22Rv1 (cell line): ENCODE measurements at regions not wholly inside any gene's neighbourhood (a gene's known extent, or its start where the extent isn't known, plus 50 kb on each side); places are given as distances from the start of the nearest gene placed in this dataset.

ENCODE experiments used
- CTCF ChIP-seq: fragments of 450-650 bp; IDR thresholded peaks from 2 replicates; pipeline ENCODE4 v1.5.1; 2017; ENCODE audit warnings: mild to moderate bottlenecking
- ZFX ChIP-seq: fragments of 450-650 bp; IDR thresholded peaks from 2 replicates; pipeline ENCODE4 v1.6.1; 2017; ENCODE audit warnings: antibody characterized with exemption, borderline replicate concordance

DNA sequence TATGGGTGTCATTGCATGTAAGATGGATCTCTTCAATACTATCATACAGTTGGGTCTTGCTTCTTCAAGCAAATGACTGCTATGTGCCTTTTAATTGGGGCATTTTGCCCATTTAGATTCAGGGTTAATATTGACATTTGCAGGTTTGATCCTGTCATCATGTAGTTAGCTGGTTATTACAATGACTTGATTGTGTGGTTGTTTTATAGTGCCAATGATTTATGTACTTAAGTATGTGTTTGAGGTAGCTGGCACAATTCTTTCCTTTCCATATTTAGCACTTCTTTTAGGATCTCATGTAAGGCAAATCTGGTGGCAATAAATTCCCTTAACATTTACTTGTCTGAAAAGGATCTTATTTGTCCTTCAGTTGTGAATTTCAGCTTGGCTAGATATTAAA is 267.5 kb downstream of the VGLL3 start:
- TF ChIP-seq CTCF (no peak), ZFX (no peak)
